HCT116 (cell line): ENCODE measurements at regions not wholly inside any gene's neighbourhood (a gene's known extent, or its start where the extent isn't known, plus 50 kb on each side); places are given as distances from the start of the nearest gene placed in this dataset.
A peak's percentile ranks its signal among the peaks of the same experiment; 100 is the strongest.

Experiments used
- ATAC-seq: fragments of 200-7000 bp; cut with Tn5 transposase; 2 replicates; pipeline ENCODE4 v1.9.1; 2020; ENCODE audit warnings: mild to moderate bottlenecking, moderate library complexity
- BruUV-seq: library from RNA; stranded (reverse); fragments of 400-500 nt; replicated peaks from 2 replicates; lab custom pipeline; 2021; lab: Mats Ljungman, UMichigan
- CTCF ChIA-PET: fragments of 300-600 bp; sonication (Branson Sonifier 250); formaldehyde crosslinking; loops from one replicate; lab custom pipeline; 2021; ENCODE audit warnings: antibody characterized with exemption; lab: Charles Lee
- POLR2A ChIA-PET: fragments of 300-600, 350-600 bp; sonication (Branson Sonifier 250); formaldehyde crosslinking; loops from one replicate; lab custom pipeline; 2021; ENCODE audit warnings: antibody characterized with exemption; lab: Charles Lee
- RAD21 ChIA-PET, 2 experiments: fragments of 300-600 bp; sonication (Branson Sonifier 250); formaldehyde crosslinking; loops; one replicate each; lab custom pipeline; 2023; ENCODE audit warnings: low total read pairs in 2 of 2; ENCODE audit not compliant: uncharacterized antibody in 2 of 2, unreplicated experiment in 2 of 2, low non-redundant PET in 1 of 2; lab: Charles Lee
- DNase-seq: peaks from one replicate; pipeline ENCODE4 v3.0.0-alpha.2; 2010; ENCODE audit warnings: low read depth, low spot score
- H2AFZ ChIP-seq: fragments of 200-600 bp; shearing (Covaris generic), sonication (generic); 2 replicates; pipeline ENCODE4 v1.6.1; 2017; ENCODE audit warnings: low read depth, mixed run types, mixed read lengths, antibody characterized with exemption, low read length; ENCODE audit not compliant: poor library complexity, severe bottlenecking
- H3K27ac ChIP-seq: 2 replicates; pipeline ENCODE4 v1.5.1; 2012; ENCODE audit warnings: low read depth, low read length
- H3K27me3 ChIP-seq: fragments of 200-600 bp; sonication (generic); 2 replicates; pipeline ENCODE4 v1.6.1; 2016; ENCODE audit warnings: mixed run types, low read length, mixed read lengths; ENCODE audit not compliant: insufficient read depth
- H3K36me3 ChIP-seq, 2 experiments: fragments of 200-500 bp in 1 of 2; fragments of 200-600 bp in 1 of 2; sonication (Bioruptor generic) in 1 of 2; sonication (generic) in 1 of 2; 2 replicates each; pipeline versions ENCODE4 v1.5.1 to v1.6.1; 2014 to 2016; ENCODE audit warnings: low read length in 2 of 2, inconsistent platforms in 1 of 2, mixed read lengths in 1 of 2, mixed run types in 1 of 2; ENCODE audit not compliant: insufficient read depth in 2 of 2, control insufficient read depth in 1 of 2
- H3K4me1 ChIP-seq, 2 experiments: fragments of 200-600 bp in 1 of 2; sonication (generic) in 1 of 2; 2 replicates each; pipeline versions ENCODE4 v1.5.1 to v1.6.1; 2012 to 2017; ENCODE audit warnings: low read length in 2 of 2, inconsistent platforms in 1 of 2, mild to moderate bottlenecking in 1 of 2, mixed read lengths in 1 of 2, mixed run types in 1 of 2, moderate library complexity in 1 of 2; ENCODE audit not compliant: insufficient read depth in 2 of 2, control insufficient read depth in 1 of 2
- H3K4me2 ChIP-seq: fragments of 200-600 bp; sonication (generic); 2 replicates; pipeline ENCODE4 v1.6.1; 2017; ENCODE audit warnings: mixed run types, low read length, mixed read lengths
- H3K4me3 ChIP-seq, 2 experiments: fragments of 200-600 bp in 1 of 2; sonication (generic) in 1 of 2; replicated peaks in 1 of 2; 2 replicates each; pipeline ENCODE4 v1.5.1; 2011 to 2016; ENCODE audit warnings: low read length in 2 of 2, control low read depth in 1 of 2, low read depth in 1 of 2, mild to moderate bottlenecking in 1 of 2, mixed read lengths in 1 of 2, mixed run types in 1 of 2
- H3K79me2 ChIP-seq: fragments of 200-600 bp; sonication (generic); 2 replicates; pipeline ENCODE4 v1.6.1; 2017; ENCODE audit warnings: mild to moderate bottlenecking, mixed run types, low read length, moderate library complexity, mixed read lengths; ENCODE audit not compliant: insufficient read depth
- H3K9ac ChIP-seq: fragments of 200-600 bp; sonication (generic); 2 replicates; pipeline ENCODE4 v1.6.1; 2016; ENCODE audit warnings: low read length, mixed read lengths
- H3K9me2 ChIP-seq: fragments of 200-600 bp; sonication (generic), shearing (Covaris generic); 2 replicates; pipeline ENCODE4 v1.6.1; 2017; ENCODE audit warnings: mixed run types, mild to moderate bottlenecking, moderate library complexity; ENCODE audit not compliant: insufficient read depth
- H3K9me3 ChIP-seq, 2 experiments: fragments of 200-500 bp in 1 of 2; fragments of 200-600 bp in 1 of 2; sonication (Bioruptor generic) in 1 of 2; sonication (generic) in 1 of 2; 2 replicates each; pipeline ENCODE4 v1.6.1; 2014 to 2017; ENCODE audit warnings: low read length in 2 of 2, mixed read lengths in 2 of 2, inconsistent platforms in 1 of 2, low read depth in 1 of 2, mild to moderate bottlenecking in 1 of 2, mixed run types in 1 of 2, moderate library complexity in 1 of 2; ENCODE audit not compliant: control insufficient read depth in 1 of 2, insufficient read depth in 1 of 2
- H4K20me1 ChIP-seq: fragments of 200-600 bp; sonication (generic), shearing (Covaris generic); 2 replicates; pipeline ENCODE4 v1.6.1; 2017; ENCODE audit warnings: mixed run types, mild to moderate bottlenecking, moderate library complexity; ENCODE audit not compliant: insufficient read depth
- CBX3 ChIP-seq: IDR thresholded peaks from 2 replicates; pipeline ENCODE4 v1.6.1; 2012; ENCODE audit warnings: low read depth
- CEBPB ChIP-seq: IDR thresholded peaks from 2 replicates; pipeline ENCODE4 v1.6.1; 2012; ENCODE audit warnings: low read depth
- EGR1 ChIP-seq: IDR thresholded peaks from 2 replicates; pipeline ENCODE4 v1.6.1; 2012; ENCODE audit warnings: low read depth
- EZH2phosphoT487 ChIP-seq: fragments of 200-600 bp; IDR thresholded peaks from 2 replicates; pipeline ENCODE4 v1.6.1; 2018; ENCODE audit warnings: antibody characterized with exemption, borderline replicate concordance
- RAD21 ChIP-seq: IDR thresholded peaks from 2 replicates; pipeline ENCODE4 v1.6.1; 2012; ENCODE audit warnings: low read depth, mild to moderate bottlenecking
- SIN3A ChIP-seq: IDR thresholded peaks from 2 replicates; pipeline ENCODE4 v1.6.1; 2012; ENCODE audit warnings: low read depth
- SP1 ChIP-seq: IDR thresholded peaks from 2 replicates; pipeline ENCODE4 v1.6.1; 2012; ENCODE audit warnings: low read depth
- SRF ChIP-seq: IDR thresholded peaks from 2 replicates; pipeline ENCODE4 v1.6.1; 2012; ENCODE audit warnings: low read depth
- intact Hi-C: fragments of 100-400 bp; cut with micrococcal nuclease; formaldehyde crosslinking; loops from 2 replicates; pipeline ENCODE4 v1.10.0; 2022
- TF ChIP-seq, protein P1 (sequence below): IDR thresholded peaks from 2 replicates; pipeline ENCODE4 v1.6.1; 2011; ENCODE audit warnings: mild to moderate bottlenecking, low read length, moderate library complexity; ENCODE audit not compliant: insufficient replicate concordance; ENCODE audit errors: extremely low read depth
- TF ChIP-seq, protein P2 (sequence below): IDR thresholded peaks from 2 replicates; pipeline ENCODE4 v1.6.1; 2012
- TF ChIP-seq, protein P3 (sequence below): IDR thresholded peaks from 2 replicates; pipeline ENCODE4 v1.6.1; 2012
- TF ChIP-seq, protein P4 (sequence below): IDR thresholded peaks from 2 replicates; pipeline ENCODE4 v1.6.1; 2012; ENCODE audit warnings: low read depth

DNA sequence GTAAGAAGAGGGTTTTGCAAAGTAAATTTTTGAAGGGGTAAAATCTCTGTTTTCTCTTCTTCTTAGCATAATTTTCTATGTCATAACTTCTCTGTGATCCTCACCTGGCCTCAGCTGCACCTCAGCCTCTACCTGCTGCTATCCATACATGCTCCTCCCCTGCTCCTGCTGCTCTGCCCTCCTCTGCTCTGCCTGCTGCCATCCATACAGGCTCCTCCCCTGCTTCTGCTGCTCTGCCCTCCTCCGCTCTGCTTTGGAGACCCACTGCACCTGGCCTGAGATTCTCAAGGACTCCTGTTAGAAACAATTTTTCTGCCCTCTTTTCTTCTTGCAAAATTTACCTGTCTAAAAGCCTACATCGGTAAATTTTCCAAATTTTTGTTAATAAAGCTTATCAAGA, 388.6 kb upstream of the PITX2 start:
- no peak overlapping the region for H3K27ac ChIP-seq
- ChIA-PET RAD21 (no interaction called here), CTCF (no interaction called here), POLR2A (no interaction called here)
- no peak overlapping the region for H3K4me2 ChIP-seq
- no peaks in the 10 kb centered on the region for H3K9me2 ChIP-seq
- no peak for TF ChIP-seq SIN3A
- TF ChIP-seq, protein P1, sequence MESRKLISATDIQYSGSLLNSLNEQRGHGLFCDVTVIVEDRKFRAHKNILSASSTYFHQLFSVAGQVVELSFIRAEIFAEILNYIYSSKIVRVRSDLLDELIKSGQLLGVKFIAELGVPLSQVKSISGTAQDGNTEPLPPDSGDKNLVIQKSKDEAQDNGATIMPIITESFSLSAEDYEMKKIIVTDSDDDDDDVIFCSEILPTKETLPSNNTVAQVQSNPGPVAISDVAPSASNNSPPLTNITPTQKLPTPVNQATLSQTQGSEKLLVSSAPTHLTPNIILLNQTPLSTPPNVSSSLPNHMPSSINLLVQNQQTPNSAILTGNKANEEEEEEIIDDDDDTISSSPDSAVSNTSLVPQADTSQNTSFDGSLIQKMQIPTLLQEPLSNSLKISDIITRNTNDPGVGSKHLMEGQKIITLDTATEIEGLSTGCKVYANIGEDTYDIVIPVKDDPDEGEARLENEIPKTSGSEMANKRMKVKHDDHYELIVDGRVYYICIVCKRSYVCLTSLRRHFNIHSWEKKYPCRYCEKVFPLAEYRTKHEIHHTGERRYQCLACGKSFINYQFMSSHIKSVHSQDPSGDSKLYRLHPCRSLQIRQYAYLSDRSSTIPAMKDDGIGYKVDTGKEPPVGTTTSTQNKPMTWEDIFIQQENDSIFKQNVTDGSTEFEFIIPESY = no peak
- TF ChIP-seq, protein P2, sequence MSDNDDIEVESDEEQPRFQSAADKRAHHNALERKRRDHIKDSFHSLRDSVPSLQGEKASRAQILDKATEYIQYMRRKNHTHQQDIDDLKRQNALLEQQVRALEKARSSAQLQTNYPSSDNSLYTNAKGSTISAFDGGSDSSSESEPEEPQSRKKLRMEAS = no peak
- TF ChIP-seq, protein P3, sequence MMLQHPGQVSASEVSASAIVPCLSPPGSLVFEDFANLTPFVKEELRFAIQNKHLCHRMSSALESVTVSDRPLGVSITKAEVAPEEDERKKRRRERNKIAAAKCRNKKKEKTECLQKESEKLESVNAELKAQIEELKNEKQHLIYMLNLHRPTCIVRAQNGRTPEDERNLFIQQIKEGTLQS = no peak
- H3K9ac ChIP-seq = no peak overlapping the region
- no peaks in the 10 kb centered on the region for H3K9me3 ChIP-seq
- H3K4me1 ChIP-seq = no peaks in the 10 kb centered on the region
- H3K27me3 ChIP-seq = no peaks in the 10 kb centered on the region
- no peak overlapping the region for H3K4me3 ChIP-seq
- no peaks in the 10 kb centered on the region for H3K36me3 ChIP-seq
- ATAC-seq (peak; percentile 65; the same call in 1 of the 2 replicates), DNase-seq (no peak)
- H4K20me1 ChIP-seq = no peaks in the 10 kb centered on the region
- no peaks in the 10 kb centered on the region for H3K79me2 ChIP-seq
- intact Hi-C loops = no loop called here
- H2AFZ ChIP-seq = no peak overlapping the region
- BruUV-seq = no TSS peak

DNA sequence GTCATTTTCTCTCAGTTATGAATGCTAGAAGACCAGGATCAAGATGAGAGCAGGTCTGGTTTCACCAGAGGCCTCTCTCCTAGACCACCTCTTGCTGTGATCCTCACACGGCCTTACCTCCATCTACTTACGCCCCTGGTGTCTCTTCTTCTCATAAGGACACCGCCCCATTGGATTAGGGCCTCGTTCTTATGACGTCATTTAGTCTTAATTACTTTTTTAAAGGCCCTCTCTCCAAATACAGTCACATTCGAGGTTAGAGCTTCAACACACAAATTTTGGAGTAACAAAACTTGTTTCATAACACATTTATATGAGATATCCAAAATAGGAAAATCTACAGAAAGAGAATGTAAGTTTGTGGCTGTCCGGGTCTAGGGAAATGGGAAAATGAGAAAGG, 391.0 kb upstream of the PITX2 start:
- no peaks in the 10 kb centered on the region for H3K27me3 ChIP-seq
- no peak overlapping the region for H3K27ac ChIP-seq
- intact Hi-C loops = no loop called here
- no peaks in the 10 kb centered on the region for H3K36me3 ChIP-seq
- H3K4me3 ChIP-seq = no peak overlapping the region
- H3K79me2 ChIP-seq = no peaks in the 10 kb centered on the region
- no peaks in the 10 kb centered on the region for H3K4me1 ChIP-seq
- H2AFZ ChIP-seq = no peak overlapping the region
- ChIA-PET CTCF (no interaction called here), POLR2A (no interaction called here), RAD21 (no interaction called here)
- no TSS peak for BruUV-seq
- H4K20me1 ChIP-seq = no peaks in the 10 kb centered on the region
- no peaks in the 10 kb centered on the region for H3K9me3 ChIP-seq
- H3K9ac ChIP-seq = no peak overlapping the region
- no peak overlapping the region for H3K4me2 ChIP-seq
- DNase-seq = no peak
- no peak for ATAC-seq
- no peaks in the 10 kb centered on the region for H3K9me2 ChIP-seq
- TF ChIP-seq CBX3 (no peak), RAD21 (no peak), SIN3A (no peak), EZH2phosphoT487 (no peak), EGR1 (no peak), SRF (no peak), CEBPB (no peak), SP1 (no peak)
- TF ChIP-seq, protein P3 = no peak
- TF ChIP-seq, protein P1 = no peak
- TF ChIP-seq, protein P4, sequence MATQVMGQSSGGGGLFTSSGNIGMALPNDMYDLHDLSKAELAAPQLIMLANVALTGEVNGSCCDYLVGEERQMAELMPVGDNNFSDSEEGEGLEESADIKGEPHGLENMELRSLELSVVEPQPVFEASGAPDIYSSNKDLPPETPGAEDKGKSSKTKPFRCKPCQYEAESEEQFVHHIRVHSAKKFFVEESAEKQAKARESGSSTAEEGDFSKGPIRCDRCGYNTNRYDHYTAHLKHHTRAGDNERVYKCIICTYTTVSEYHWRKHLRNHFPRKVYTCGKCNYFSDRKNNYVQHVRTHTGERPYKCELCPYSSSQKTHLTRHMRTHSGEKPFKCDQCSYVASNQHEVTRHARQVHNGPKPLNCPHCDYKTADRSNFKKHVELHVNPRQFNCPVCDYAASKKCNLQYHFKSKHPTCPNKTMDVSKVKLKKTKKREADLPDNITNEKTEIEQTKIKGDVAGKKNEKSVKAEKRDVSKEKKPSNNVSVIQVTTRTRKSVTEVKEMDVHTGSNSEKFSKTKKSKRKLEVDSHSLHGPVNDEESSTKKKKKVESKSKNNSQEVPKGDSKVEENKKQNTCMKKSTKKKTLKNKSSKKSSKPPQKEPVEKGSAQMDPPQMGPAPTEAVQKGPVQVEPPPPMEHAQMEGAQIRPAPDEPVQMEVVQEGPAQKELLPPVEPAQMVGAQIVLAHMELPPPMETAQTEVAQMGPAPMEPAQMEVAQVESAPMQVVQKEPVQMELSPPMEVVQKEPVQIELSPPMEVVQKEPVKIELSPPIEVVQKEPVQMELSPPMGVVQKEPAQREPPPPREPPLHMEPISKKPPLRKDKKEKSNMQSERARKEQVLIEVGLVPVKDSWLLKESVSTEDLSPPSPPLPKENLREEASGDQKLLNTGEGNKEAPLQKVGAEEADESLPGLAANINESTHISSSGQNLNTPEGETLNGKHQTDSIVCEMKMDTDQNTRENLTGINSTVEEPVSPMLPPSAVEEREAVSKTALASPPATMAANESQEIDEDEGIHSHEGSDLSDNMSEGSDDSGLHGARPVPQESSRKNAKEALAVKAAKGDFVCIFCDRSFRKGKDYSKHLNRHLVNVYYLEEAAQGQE = no peak
